Gastroesophageal sphincter (tissue), 3 donors: ENCODE measurements at regions not wholly inside any gene's neighbourhood (a gene's known extent, or its start where the extent isn't known, plus 50 kb on each side); places are given as distances from the start of the nearest gene placed in this dataset.

Experiments
- EP300 ChIP-seq: sonication (generic); formaldehyde crosslinking; IDR thresholded peaks from one replicate; pipeline ENCODE4 v1.6.1; 2017; ENCODE audit warnings: antibody characterized with exemption, mild to moderate bottlenecking
- POLR2A ChIP-seq, 2 donors: fragments of 450-650 bp; IDR thresholded peaks; one replicate each; pipeline ENCODE4 v1.6.1; 2017; ENCODE audit warnings: antibody characterized with exemption in 2 of 2, mild to moderate bottlenecking in 2 of 2, moderate library complexity in 1 of 2
- POLR2AphosphoS5 ChIP-seq: sonication (generic); formaldehyde crosslinking; IDR thresholded peaks from one replicate; pipeline ENCODE4 v1.6.1; 2017; ENCODE audit warnings: antibody characterized with exemption
- TF ChIP-seq, protein P1 (sequence below), 4 experiments: fragments of 200-600 bp in 2 of 4; fragments of 450-650 bp in 2 of 4; sonication (generic) in 1 of 4; IDR thresholded peaks; one replicate each; pipeline ENCODE4 v1.5.1; 2017 to 2019; ENCODE audit warnings: antibody characterized with exemption in 4 of 4, mild to moderate bottlenecking in 2 of 4, moderate library complexity in 2 of 4

DNA sequence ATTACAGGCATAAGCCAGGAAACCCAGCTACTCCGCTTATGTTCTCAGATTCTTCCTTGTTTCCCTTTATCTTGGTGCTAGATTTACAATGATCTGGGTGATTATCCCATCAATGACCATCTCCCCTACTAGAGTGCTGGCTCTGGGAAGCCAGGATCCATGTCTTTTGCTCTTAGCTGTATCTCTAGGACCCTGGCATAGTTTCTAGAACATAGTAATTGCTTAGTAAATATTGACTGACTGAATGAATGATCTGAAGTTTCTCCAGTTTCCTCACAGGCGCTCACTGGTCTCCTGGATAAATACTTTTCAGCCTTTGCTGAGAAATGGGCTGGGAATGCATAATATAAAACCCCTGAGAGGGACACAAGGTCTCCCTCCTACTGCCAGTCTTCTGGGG is 60.0 kb upstream of the KLF9 start:
- TF ChIP-seq, protein P1, sequence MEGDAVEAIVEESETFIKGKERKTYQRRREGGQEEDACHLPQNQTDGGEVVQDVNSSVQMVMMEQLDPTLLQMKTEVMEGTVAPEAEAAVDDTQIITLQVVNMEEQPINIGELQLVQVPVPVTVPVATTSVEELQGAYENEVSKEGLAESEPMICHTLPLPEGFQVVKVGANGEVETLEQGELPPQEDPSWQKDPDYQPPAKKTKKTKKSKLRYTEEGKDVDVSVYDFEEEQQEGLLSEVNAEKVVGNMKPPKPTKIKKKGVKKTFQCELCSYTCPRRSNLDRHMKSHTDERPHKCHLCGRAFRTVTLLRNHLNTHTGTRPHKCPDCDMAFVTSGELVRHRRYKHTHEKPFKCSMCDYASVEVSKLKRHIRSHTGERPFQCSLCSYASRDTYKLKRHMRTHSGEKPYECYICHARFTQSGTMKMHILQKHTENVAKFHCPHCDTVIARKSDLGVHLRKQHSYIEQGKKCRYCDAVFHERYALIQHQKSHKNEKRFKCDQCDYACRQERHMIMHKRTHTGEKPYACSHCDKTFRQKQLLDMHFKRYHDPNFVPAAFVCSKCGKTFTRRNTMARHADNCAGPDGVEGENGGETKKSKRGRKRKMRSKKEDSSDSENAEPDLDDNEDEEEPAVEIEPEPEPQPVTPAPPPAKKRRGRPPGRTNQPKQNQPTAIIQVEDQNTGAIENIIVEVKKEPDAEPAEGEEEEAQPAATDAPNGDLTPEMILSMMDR (IDR thresholded peaks at IDR 0.05): no peak
- TF ChIP-seq EP300 (no peak), POLR2A (IDR thresholded peaks at IDR 0.05) (no peak), POLR2AphosphoS5 (no peak)
